Loucy (cell line): ENCODE measurements at regions not wholly inside any gene's neighbourhood (a gene's known extent, or its start where the extent isn't known, plus 50 kb on each side); places are given as distances from the start of the nearest gene placed in this dataset.

ENCODE experiments used
- EZH2phosphoT487 ChIP-seq: fragments of 200-600 bp; IDR thresholded peaks from 2 replicates; pipeline ENCODE4 v1.6.1; 2018; ENCODE audit warnings: antibody characterized with exemption, mild to moderate bottlenecking, moderate library complexity, borderline replicate concordance
- TF ChIP-seq, protein P1 (sequence below): fragments of 200-600 bp; sonication (generic); conservative IDR thresholded peaks from 2 replicates; pipeline ENCODE4 v1.5.1; 2014; ENCODE audit warnings: mild to moderate bottlenecking, antibody characterized with exemption, low read length

DNA sequence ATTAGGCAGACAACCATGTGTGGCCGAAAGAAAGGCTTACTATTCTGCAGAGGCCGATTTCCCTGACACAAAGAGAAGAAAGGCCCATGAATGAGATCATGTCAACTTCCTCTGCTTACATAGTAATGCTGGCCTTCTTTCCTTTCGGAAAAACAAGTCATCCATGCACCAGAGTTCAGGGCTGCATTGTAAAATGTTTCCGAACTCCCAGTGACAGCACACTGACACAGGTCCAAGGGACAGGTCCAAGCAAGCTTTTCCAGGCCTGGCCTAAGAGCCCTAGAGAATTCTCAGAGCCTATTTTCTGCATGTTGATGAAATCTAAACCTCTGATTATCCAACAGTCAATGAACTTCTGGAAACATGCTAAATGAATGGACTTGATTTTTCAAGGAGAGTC lies 140.9 kb downstream of the ZNF608 start:
- TF ChIP-seq, protein P1, sequence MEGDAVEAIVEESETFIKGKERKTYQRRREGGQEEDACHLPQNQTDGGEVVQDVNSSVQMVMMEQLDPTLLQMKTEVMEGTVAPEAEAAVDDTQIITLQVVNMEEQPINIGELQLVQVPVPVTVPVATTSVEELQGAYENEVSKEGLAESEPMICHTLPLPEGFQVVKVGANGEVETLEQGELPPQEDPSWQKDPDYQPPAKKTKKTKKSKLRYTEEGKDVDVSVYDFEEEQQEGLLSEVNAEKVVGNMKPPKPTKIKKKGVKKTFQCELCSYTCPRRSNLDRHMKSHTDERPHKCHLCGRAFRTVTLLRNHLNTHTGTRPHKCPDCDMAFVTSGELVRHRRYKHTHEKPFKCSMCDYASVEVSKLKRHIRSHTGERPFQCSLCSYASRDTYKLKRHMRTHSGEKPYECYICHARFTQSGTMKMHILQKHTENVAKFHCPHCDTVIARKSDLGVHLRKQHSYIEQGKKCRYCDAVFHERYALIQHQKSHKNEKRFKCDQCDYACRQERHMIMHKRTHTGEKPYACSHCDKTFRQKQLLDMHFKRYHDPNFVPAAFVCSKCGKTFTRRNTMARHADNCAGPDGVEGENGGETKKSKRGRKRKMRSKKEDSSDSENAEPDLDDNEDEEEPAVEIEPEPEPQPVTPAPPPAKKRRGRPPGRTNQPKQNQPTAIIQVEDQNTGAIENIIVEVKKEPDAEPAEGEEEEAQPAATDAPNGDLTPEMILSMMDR: no peak
- TF ChIP-seq EZH2phosphoT487: no peak
